ENCODE measurements at regions not wholly inside any gene's neighbourhood (a gene's known extent, or its start where the extent isn't known, plus 50 kb on each side); places are given as distances from the start of the nearest gene placed in this dataset.

- TF ChIP-seq, protein P1, sequence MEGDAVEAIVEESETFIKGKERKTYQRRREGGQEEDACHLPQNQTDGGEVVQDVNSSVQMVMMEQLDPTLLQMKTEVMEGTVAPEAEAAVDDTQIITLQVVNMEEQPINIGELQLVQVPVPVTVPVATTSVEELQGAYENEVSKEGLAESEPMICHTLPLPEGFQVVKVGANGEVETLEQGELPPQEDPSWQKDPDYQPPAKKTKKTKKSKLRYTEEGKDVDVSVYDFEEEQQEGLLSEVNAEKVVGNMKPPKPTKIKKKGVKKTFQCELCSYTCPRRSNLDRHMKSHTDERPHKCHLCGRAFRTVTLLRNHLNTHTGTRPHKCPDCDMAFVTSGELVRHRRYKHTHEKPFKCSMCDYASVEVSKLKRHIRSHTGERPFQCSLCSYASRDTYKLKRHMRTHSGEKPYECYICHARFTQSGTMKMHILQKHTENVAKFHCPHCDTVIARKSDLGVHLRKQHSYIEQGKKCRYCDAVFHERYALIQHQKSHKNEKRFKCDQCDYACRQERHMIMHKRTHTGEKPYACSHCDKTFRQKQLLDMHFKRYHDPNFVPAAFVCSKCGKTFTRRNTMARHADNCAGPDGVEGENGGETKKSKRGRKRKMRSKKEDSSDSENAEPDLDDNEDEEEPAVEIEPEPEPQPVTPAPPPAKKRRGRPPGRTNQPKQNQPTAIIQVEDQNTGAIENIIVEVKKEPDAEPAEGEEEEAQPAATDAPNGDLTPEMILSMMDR (IDR thresholded peaks at IDR 0.05; ENCODE audit: low read depth, low read length), result no peak
- TF ChIP-seq EZH2phosphoT487 (IDR thresholded peaks at IDR 0.05; ENCODE audit: low read depth), result no peak
Observed at GRCh38 chr16:73873643-73874042, 423.0 kb upstream of the PSMD7 start.
